GM23248 (cell line): ENCODE measurements at regions not wholly inside any gene's neighbourhood (a gene's known extent, or its start where the extent isn't known, plus 50 kb on each side); places are given as distances from the start of the nearest gene placed in this dataset.

ENCODE experiments used
- EZH2 ChIP-seq: fragments of 200-600 bp; sonication (generic); IDR thresholded peaks from 2 replicates; pipeline ENCODE4 v1.6.1; 2018; ENCODE audit warnings: antibody characterized with exemption, mild to moderate bottlenecking; ENCODE audit not compliant: insufficient read depth, poor library complexity, severe bottlenecking
- EZH2phosphoT487 ChIP-seq: fragments of 200-600 bp; sonication (generic); IDR thresholded peaks from 2 replicates; pipeline ENCODE4 v1.6.1; 2018; ENCODE audit warnings: antibody characterized with exemption, moderate library complexity, mild to moderate bottlenecking, low read depth; ENCODE audit not compliant: insufficient read depth

DNA sequence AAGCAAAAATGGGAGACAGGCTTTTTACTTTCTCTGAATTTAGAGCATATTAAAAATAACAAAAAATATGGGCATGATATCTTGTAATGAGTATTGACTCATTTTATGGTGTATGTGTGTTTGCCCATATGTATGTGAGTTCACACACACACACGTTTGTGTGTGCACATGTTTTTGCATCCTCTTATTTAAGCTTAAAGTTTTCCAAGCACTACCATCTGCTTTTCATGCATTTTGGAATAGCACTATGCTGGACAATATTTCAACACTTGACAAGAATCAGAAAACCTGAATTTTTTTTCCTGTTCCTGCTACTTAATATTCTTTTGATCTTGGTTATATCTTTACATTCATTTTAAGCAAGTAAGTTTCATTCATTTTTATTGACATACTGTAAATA, 872.7 kb downstream of the OTOL1 start:
- TF ChIP-seq EZH2: no peak
- no peak for TF ChIP-seq EZH2phosphoT487
